ENCODE measurements at regions not wholly inside any gene's neighbourhood (a gene's known extent, or its start where the extent isn't known, plus 50 kb on each side); places are given as distances from the start of the nearest gene placed in this dataset.

GRCh38 chr3:66812136-66812535 is 186.0 kb upstream of the KBTBD8 start:
- FAIRE-seq = no peak
- BruUV-seq (replicated peaks) = no TSS peak
- H3K79me2 ChIP-seq (ENCODE audit: control insufficient read depth, insufficient read depth, low read length) = no peaks in the 10 kb centered on the region
- H3K9me3 ChIP-seq (replicated peaks; ENCODE audit: control insufficient read depth, insufficient read depth, low read length) = no peaks in the 10 kb centered on the region
- H3K27me3 ChIP-seq (ENCODE audit: control insufficient read depth in 2 of 2, insufficient read depth in 2 of 2, low read length in 2 of 2) = peaks cover under 1% of the 10 kb centered on the region in 2 experiments
- ChIA-PET POLR2A (no interaction called here), CTCF (no interaction called here)
- peak; percentile 34 for DNase-seq (ENCODE audit: low read depth, low spot score)
- no peak for TF ChIP-seq FOS (IDR thresholded peaks at IDR 0.05; ENCODE audit: borderline replicate concordance, insufficient read depth, low read length)
- no peak for TF ChIP-seq MYC (IDR thresholded peaks at IDR 0.05; ENCODE audit: low read depth, low read length)
- no peak for TF ChIP-seq EZH2 (IDR thresholded peaks at IDR 0.05; ENCODE audit: borderline replicate concordance, low read depth, low read length, severe bottlenecking)
- TF ChIP-seq POLR2AphosphoS5 (IDR thresholded peaks at IDR 0.05; ENCODE audit: insufficient read depth, low read depth, low read length) = no peak
- TF ChIP-seq, protein P1, sequence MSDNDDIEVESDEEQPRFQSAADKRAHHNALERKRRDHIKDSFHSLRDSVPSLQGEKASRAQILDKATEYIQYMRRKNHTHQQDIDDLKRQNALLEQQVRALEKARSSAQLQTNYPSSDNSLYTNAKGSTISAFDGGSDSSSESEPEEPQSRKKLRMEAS (IDR thresholded peaks at IDR 0.05; ENCODE audit: insufficient read depth, insufficient read length) = no peak
- no peak for TF ChIP-seq CTCF (IDR thresholded peaks at IDR 0.05; ENCODE audit: extremely low read depth in 1 of 2, insufficient read depth in 1 of 2, low read depth in 1 of 2, low read length in 2 of 2)
- no peak for TF ChIP-seq JUN (IDR thresholded peaks at IDR 0.05; ENCODE audit: borderline replicate concordance, insufficient read depth, insufficient read length, low read depth)
- TF ChIP-seq POLR2A (IDR thresholded peaks at IDR 0.05; ENCODE audit: low read depth, low read length) = no peak
- TF ChIP-seq GATA2 (IDR thresholded peaks at IDR 0.05; ENCODE audit: insufficient read depth, insufficient read length, low read depth, low read length) = no peak
- H3K4me2 ChIP-seq (ENCODE audit: insufficient read depth, low read length) = no peak overlapping the region
- no peaks in the 10 kb centered on the region for H3K36me3 ChIP-seq (ENCODE audit: control insufficient read depth in 2 of 2, extremely low read depth in 1 of 2, insufficient read depth in 2 of 2, low read length in 2 of 2)
- no peaks in the 10 kb centered on the region for H3K9me1 ChIP-seq (replicated peaks; ENCODE audit: control insufficient read depth, extremely low read depth, insufficient read depth, low read length)
- no peaks in the 10 kb centered on the region for H3K4me1 ChIP-seq (ENCODE audit: control insufficient read depth, extremely low read depth, insufficient read depth, low read length)
- no peak overlapping the region for H3K4me3 ChIP-seq (replicated peaks in 1 of 3; ENCODE audit: insufficient read depth in 1 of 3, low read depth in 1 of 3, low read length in 3 of 3)
- no peak overlapping the region for H3K27ac ChIP-seq (ENCODE audit: insufficient read depth, low read depth, low read length)
- H3K9ac ChIP-seq (replicated peaks; ENCODE audit: extremely low read depth, insufficient read depth, low read length) = no peak overlapping the region
- H4K20me1 ChIP-seq (replicated peaks; ENCODE audit: control insufficient read depth, extremely low read depth, insufficient read depth, low read length) = no peaks in the 10 kb centered on the region
- no peak overlapping the region for H2AFZ ChIP-seq (ENCODE audit: low read depth, low read length)
- dilution Hi-C loops (cut with MboI; ENCODE audit: extremely low pct_ligation_motif_present, low sequenced_read_pairs) = loop anchor here (25.0 kb wide), 1 partner anchor 425 kb away; no protein-coding TSS in a partner anchor
- intact Hi-C loops (cut with micrococcal nuclease) = loop anchor here (2.0 kb wide), 1 partner anchor 311 kb away; the partner anchor contains the start of gene LRIG1

Measured in endothelial cell of umbilical vein (primary cell).